HAP-1 (cell line): ENCODE measurements at regions not wholly inside any gene's neighbourhood (a gene's known extent, or its start where the extent isn't known, plus 50 kb on each side); places are given as distances from the start of the nearest gene placed in this dataset.

Source experiments
- DNase-seq, 2 experiments: peaks; one replicate each; pipeline ENCODE4 v3.0.0-alpha.2; 2016 to 2020; ENCODE audit warnings: low spot score in 2 of 2
- H3K27me3 ChIP-seq: fragments of 250-450 bp; sonication (Bioruptor Pico); 2 replicates; pipeline ENCODE4 v1.5.1; 2020; ENCODE audit warnings: low read depth, mild to moderate bottlenecking, moderate library complexity
- H3K36me3 ChIP-seq: fragments of 250-450 bp; sonication (Bioruptor Pico); replicated peaks from 2 replicates; pipeline ENCODE4 v1.5.1; 2020; ENCODE audit warnings: mild to moderate bottlenecking
- H3K4me1 ChIP-seq: fragments of 250-450 bp; sonication (Bioruptor Pico); 2 replicates; pipeline ENCODE4 v1.5.1; 2020; ENCODE audit warnings: mild to moderate bottlenecking
- H3K4me3 ChIP-seq: fragments of 250-450 bp; sonication (Bioruptor Pico); 2 replicates; pipeline ENCODE4 v1.5.1; 2020; ENCODE audit warnings: mild to moderate bottlenecking, moderate library complexity
- H3K9me3 ChIP-seq: fragments of 250-450 bp; sonication (Bioruptor Pico); 2 replicates; pipeline ENCODE4 v1.5.1; 2020; ENCODE audit warnings: mild to moderate bottlenecking, moderate library complexity
- in situ Hi-C: fragments of 300-500 bp; cut with MboI; formaldehyde crosslinking; loops from 3 replicates; pipeline ENCODE4 v1.14.3; 2020; ENCODE audit warnings: low sequenced_read_pairs, inconsistent platforms, mixed read lengths

DNA sequence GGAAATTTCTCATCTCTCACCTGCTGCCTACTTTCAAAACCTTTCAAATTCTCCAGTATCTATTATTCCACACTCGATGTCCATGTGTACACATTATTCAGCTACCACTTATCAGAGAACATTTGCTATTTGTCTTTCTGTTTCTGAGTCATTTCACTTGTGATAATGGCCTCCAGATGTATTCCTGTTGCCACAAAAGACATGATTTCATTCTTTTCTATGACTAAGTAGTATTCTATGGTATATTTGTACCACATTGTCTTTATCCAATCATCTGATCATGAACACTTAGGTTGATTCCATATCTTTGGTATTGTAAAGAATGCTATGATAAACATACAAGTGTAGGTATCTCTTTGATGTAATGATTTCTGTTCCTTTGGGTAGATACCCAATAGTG lies 310.1 kb upstream of the SPOCK3 start:
- Histone ChIP-seq H3K27me3 (no peaks in the 10 kb centered on the region), H3K4me3 (no peak overlapping the region), H3K9me3 (no peaks in the 10 kb centered on the region), H3K36me3 (no peaks in the 10 kb centered on the region), H3K4me1 (no peaks in the 10 kb centered on the region)
- in situ Hi-C loops: no loop called here
- no peak for DNase-seq

DNA sequence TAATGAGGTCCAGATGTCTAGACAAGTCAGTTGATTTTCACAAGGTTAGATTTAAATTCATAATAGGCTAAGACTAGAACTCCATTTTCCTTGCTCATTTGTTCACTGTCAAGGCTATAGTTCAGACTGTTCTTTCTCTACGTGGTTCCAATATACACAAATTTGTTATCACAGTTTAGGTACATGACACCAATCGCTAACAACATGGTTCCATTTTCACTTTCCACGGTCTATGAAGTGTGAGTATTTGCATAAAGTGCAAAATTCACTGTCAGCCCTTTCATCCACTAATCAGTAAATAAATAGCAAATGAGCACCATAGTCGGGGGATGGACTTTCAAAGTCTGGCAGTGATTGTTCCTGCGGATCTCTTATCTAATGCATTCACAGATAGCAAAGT lies 315.7 kb upstream of the SPOCK3 start:
- in situ Hi-C loops: no loop called here
- Histone ChIP-seq H3K9me3 (no peaks in the 10 kb centered on the region), H3K36me3 (no peaks in the 10 kb centered on the region), H3K4me1 (no peaks in the 10 kb centered on the region), H3K4me3 (no peak overlapping the region), H3K27me3 (no peaks in the 10 kb centered on the region)
- DNase-seq: no peak

DNA sequence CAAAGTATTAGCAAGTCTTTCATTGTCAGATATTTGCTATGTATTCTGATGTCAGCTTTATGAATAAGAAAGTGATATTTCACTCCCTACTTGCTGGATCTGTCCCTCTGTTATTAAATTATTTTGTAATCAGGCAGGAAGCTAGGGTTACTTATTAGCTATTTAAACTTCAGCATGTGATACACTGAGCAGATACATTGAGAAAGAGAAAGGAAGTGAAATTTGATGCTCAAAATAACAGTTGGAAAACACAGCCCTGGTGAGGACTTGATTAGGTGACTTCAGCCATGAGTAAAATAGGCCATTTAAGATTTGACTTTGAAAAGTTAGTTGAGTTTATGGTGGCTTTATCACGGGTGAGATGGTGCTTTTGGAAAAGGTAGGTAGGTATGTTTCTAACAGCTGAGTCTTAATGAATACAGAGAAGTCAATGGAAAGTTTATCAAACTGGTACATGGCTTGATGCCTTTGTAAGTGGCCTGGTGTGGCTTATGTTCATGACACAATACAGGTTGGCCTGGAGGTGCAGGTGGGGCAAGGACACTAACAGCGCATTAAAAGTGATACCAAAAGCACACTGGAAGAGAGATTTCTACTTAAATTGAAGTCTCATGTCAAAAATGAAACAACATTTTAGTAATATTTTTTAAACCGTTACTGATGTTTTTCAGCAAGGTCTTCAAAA lies 321.2 kb upstream of the SPOCK3 start:
- Histone ChIP-seq H3K27me3 (no peaks in the 10 kb centered on the region), H3K4me3 (no peak overlapping the region), H3K4me1 (no peaks in the 10 kb centered on the region), H3K36me3 (no peaks in the 10 kb centered on the region), H3K9me3 (no peaks in the 10 kb centered on the region)
- in situ Hi-C loops: no loop called here
- no peak for DNase-seq

DNA sequence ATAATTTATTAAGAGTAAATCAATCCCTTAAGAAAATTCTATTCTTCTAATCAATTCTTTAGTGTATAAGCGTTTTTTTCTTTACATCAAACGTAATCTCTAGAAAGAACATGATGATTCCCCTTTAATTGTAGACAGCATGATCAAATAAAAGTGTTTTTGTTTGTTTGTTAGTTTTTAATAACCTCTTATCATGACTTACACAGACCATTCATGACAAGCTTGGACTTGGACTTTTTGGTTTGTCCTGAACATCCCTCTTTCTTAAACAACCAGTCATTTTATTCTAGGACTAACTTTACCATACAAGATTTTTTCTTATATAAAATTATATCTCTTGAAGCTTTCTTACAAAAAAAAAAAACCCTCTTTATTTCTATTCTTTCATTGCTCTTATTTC lies 344.6 kb upstream of the SPOCK3 start:
- Histone ChIP-seq H3K9me3 (0 out of 2 replicates have a peak, but pooled peaks cover 2% of the 10 kb centered on the region), H3K4me1 (no peaks in the 10 kb centered on the region), H3K4me3 (no peak overlapping the region), H3K36me3 (no peaks in the 10 kb centered on the region), H3K27me3 (no peaks in the 10 kb centered on the region)
- in situ Hi-C loops: no loop called here
- no peak for DNase-seq

DNA sequence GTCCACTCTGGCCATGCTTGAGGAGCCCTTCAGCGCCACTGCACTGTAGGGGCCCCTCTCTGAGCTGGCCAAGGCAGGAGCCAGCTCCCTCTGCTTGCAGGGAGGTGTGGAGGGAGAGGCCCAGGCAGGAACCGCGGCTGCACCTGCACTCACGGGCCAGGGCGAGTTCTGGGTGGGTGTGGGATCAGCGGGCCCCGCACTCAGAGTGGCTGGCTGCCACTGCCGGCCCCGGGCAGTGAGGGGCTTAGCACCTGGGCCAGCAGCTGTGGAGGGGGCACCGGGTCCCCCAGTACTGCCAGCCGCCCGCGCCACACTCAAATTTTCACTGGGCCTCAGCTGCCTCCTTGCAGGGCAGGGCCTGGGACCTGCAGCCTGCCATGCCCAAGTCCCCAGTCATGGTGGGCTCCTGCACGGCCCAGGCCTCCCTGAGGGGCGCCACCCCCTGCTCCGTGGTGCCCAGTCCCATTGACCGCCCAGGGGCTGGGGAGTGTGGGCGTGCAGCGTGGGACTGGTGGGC lies 347.2 kb upstream of the SPOCK3 start:
- Histone ChIP-seq H3K27me3 (no peaks in the 10 kb centered on the region), H3K4me1 (no peaks in the 10 kb centered on the region), H3K4me3 (no peak overlapping the region), H3K36me3 (no peaks in the 10 kb centered on the region), H3K9me3 (0 out of 2 replicates have a peak, but pooled peaks cover 2% of the 10 kb centered on the region)
- in situ Hi-C loops: no loop called here
- no peak for DNase-seq

DNA sequence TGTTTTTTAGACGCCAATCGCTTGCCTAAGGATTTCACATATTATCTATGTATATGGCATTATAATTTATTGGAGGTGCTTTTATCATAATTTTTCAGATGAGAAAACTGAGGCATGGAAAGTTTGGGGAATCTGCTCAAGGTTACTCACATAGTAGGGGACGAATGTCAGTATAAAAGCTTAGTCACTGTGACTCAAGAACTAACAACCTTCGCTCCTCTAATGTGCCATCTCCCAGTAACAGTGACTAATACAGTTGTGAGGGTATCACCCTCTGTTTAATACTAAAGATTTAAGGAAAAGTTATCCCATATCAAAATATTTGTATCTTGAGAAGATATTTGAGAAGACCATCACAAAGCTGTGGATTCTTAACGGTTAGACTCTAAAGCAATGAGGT lies 353.1 kb upstream of the SPOCK3 start:
- DNase-seq: no peak
- no peaks in the 10 kb centered on the region for H3K4me1 ChIP-seq
- H3K36me3 ChIP-seq: no peaks in the 10 kb centered on the region
- in situ Hi-C loops: no loop called here
- H3K27me3 ChIP-seq: no peaks in the 10 kb centered on the region
- H3K4me3 ChIP-seq: no peak overlapping the region
- no peaks in the 10 kb centered on the region for H3K9me3 ChIP-seq

DNA sequence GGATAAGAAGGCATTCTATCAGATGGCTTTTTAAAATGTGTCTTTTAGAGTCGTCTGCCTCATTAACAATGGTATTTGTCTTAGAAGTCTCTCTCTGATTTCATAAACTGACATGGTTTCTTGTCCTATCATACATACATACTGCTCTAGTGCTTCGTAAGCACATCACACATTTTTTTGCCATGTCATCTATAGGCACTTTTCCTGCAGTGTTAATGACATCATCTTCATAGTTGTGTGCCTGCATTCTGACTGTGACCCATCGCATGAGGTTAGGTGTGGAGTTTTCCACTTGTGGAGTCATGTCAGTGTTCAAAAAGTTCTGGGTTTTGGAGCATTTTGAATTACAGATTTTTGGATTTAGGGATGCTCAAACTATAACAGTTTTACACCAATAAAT lies 361.6 kb upstream of the SPOCK3 start:
- Histone ChIP-seq H3K27me3 (no peaks in the 10 kb centered on the region), H3K36me3 (no peaks in the 10 kb centered on the region), H3K4me1 (no peaks in the 10 kb centered on the region), H3K4me3 (no peak overlapping the region), H3K9me3 (no peaks in the 10 kb centered on the region)
- in situ Hi-C loops: no loop called here
- no peak for DNase-seq

DNA sequence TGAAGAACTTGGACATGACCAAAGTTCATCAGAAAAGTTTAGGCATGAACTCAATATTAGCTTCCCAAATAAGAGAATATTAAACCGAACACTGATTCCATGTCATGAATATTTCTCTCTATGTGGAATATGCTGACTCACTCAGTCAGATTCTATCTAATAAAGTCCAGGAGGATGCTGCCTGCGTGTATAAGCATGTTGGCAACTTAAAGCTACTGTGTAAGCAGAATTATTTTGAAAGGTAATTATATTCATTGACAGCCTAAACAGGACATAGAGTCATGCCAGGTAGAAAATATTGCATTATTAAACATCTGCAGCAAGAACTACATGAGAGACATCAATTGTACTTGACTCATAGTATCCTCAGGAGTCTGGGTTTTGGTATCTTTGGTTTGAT lies 367.9 kb upstream of the SPOCK3 start:
- H3K27me3 ChIP-seq: no peaks in the 10 kb centered on the region
- in situ Hi-C loops: no loop called here
- H3K9me3 ChIP-seq: no peaks in the 10 kb centered on the region
- H3K36me3 ChIP-seq: no peaks in the 10 kb centered on the region
- H3K4me1 ChIP-seq: no peaks in the 10 kb centered on the region
- H3K4me3 ChIP-seq: no peak overlapping the region
- DNase-seq: no peak

DNA sequence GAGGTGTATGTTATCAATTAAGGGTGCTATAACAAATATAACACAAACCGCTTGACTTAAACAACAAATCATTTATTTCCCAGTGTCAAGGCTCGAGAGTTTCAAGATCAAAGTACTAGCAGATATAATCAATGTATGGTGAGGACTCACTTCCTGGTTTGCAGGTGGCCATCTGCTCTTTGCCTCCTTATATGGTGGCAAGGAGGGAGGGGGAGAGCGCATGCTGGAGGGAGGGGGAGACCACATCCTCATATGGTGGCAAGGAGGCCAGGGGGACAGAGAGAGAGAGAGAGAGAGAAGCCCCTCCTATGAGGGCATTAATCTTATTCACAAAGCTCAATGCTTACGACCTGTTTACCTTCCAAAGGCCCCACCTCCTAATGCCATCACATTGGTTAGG lies 372.3 kb upstream of the SPOCK3 start:
- no peak overlapping the region for H3K4me3 ChIP-seq
- H3K36me3 ChIP-seq: no peaks in the 10 kb centered on the region
- no peaks in the 10 kb centered on the region for H3K4me1 ChIP-seq
- no peaks in the 10 kb centered on the region for H3K27me3 ChIP-seq
- in situ Hi-C loops: no loop called here
- no peak for DNase-seq
- no peaks in the 10 kb centered on the region for H3K9me3 ChIP-seq

DNA sequence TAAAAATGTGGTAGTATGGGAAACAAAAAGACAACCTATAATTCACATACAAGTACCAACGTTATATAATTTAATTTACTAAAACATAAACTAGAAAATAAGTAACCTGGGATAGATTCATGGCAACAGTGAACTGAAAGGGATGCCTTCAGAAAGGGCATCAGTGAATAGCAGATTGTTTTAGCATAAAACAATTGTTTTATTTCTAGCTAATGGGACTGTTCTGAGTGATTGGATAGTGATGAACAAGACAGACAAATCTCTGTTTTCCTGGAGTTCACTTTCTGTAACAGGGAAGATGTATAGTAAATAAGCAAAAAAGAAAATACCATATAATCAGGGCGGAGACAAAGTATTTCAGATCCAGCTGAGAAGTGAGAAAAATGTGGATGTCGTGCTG lies 379.1 kb upstream of the SPOCK3 start:
- Histone ChIP-seq H3K4me1 (no peaks in the 10 kb centered on the region), H3K4me3 (no peak overlapping the region), H3K36me3 (no peaks in the 10 kb centered on the region), H3K9me3 (no peaks in the 10 kb centered on the region), H3K27me3 (no peaks in the 10 kb centered on the region)
- in situ Hi-C loops: no loop called here
- DNase-seq: no peak

DNA sequence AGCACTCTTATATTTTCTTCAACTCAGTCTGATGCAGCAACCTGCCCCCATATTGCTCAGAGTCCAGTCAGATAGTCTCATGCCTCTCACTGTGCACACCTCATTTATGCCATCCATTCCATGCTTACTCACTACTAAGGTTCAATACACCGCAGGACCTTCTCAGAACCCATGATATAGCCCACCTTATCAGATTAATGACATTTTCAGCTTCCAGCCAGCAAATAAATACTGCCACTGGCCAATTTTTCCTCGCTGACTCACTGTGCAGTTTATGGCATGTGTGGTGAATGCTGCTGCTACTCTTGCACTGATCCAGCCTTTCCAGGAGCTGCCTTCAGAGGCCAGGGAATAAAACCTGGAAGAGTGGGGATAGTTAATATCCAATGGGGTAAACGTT lies 380.6 kb upstream of the SPOCK3 start:
- H3K27me3 ChIP-seq: no peaks in the 10 kb centered on the region
- no peak for DNase-seq
- no peak overlapping the region for H3K4me3 ChIP-seq
- no peaks in the 10 kb centered on the region for H3K4me1 ChIP-seq
- no peaks in the 10 kb centered on the region for H3K36me3 ChIP-seq
- in situ Hi-C loops: no loop called here
- no peaks in the 10 kb centered on the region for H3K9me3 ChIP-seq

DNA sequence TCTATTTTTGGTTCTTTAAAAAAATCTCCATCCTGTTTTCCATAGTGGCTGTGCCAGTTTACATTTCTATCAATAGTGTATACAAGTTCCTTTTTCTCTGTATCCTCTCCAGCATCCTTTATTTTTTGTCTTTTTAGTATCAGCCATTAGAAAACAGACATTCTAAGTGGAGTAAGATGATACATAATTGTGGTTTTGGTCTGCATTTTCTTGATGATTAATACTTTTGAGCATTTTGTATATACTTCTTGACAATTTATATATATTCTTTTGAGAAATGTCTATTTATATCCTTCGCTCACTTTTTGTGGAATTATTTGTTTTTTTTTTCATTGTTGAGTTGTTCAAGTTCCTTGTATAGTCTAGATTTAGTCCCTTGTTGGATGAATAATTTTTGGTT lies 382.2 kb upstream of the SPOCK3 start:
- no peak for DNase-seq
- in situ Hi-C loops: no loop called here
- H3K4me3 ChIP-seq: no peak overlapping the region
- H3K27me3 ChIP-seq: no peaks in the 10 kb centered on the region
- no peaks in the 10 kb centered on the region for H3K36me3 ChIP-seq
- no peaks in the 10 kb centered on the region for H3K4me1 ChIP-seq
- H3K9me3 ChIP-seq: no peaks in the 10 kb centered on the region

DNA sequence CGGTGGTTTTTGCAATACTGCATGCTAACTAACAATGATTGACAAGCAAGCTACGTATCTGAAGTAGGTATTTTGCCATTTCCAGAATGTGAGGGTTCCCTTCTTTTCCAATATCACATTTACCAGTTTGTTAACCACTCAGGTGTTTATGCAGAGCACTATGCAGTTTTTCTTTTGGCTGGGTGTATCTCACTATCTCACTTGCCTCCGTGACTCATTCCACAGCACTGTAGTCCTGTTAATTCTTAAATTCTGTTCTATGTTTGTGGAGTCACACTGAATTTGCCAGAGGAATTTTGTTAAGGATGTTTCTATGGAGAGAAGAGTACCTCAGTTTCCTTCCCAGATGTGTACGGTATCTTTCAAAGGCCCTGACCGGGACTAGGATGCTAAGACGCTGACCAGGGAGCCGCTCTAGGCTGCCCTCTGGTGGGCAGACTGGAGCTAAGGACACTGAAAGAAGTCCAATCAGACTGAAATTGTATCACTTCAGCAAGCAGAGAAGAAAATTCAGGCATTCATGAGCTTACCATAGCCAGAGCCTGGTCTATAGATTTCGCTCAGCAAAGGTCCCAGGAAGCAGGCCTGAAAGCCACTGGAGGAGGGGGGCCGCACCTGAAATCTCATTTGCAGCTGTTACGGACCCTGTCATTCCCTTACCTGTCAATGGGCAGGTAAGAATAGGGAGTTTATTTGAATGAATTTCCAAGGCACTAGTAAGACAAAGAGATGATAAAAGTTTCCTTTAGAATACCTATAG lies 388.4 kb upstream of the SPOCK3 start:
- in situ Hi-C loops: no loop called here
- H3K4me3 ChIP-seq: no peak overlapping the region
- H3K4me1 ChIP-seq: no peaks in the 10 kb centered on the region
- no peaks in the 10 kb centered on the region for H3K27me3 ChIP-seq
- peak; percentile 31 to 78 for DNase-seq
- no peaks in the 10 kb centered on the region for H3K9me3 ChIP-seq
- no peaks in the 10 kb centered on the region for H3K36me3 ChIP-seq

DNA sequence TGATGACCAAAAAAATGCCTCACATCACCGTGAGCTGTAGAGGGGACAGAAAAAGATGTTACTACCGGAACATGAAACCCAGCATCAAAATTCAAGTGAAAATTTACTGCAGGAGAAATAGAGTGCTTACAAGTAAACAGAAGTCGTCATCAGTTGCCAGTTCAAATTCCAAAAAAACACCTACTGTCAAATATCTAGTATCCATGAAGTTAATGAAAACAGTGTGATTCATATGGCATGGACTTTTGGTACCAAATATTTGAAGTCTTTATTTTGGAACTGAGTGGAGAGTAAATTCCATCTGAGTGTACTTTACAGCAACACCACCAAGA lies 388.9 kb upstream of the SPOCK3 start:
- H3K4me3 ChIP-seq: no peak overlapping the region
- H3K9me3 ChIP-seq: no peaks in the 10 kb centered on the region
- H3K4me1 ChIP-seq: no peaks in the 10 kb centered on the region
- in situ Hi-C loops: no loop called here
- H3K27me3 ChIP-seq: no peaks in the 10 kb centered on the region
- no peak for DNase-seq
- H3K36me3 ChIP-seq: no peaks in the 10 kb centered on the region
